GM12878 (cell line): ENCODE measurements at regions not wholly inside any gene's neighbourhood (a gene's known extent, or its start where the extent isn't known, plus 50 kb on each side); places are given as distances from the start of the nearest gene placed in this dataset.

ENCODE experiments used
- ATAC-seq: fragments of 200-7000 bp; cut with Tn5 transposase; 3 replicates; pipeline ENCODE4 v1.9.1; 2020; ENCODE audit warnings: mild to moderate bottlenecking, moderate library complexity
- BruUV-seq: library from RNA; stranded (reverse); fragments of 400-500 nt; replicated peaks from 2 replicates; lab custom pipeline; 2021; lab: Mats Ljungman, UMichigan
- CTCF ChIA-PET: fragments of 300-600 bp; sonication (Branson Sonifier 250); formaldehyde crosslinking; extraction: SDS; loops from one replicate; lab custom pipeline; 2021; ENCODE audit warnings: inconsistent platforms; lab: Yijun Ruan, JAX
- POLR2A ChIA-PET: fragments of 350-600 bp; formaldehyde crosslinking; extraction: SDS; loops from one replicate; lab custom pipeline; 2021; ENCODE audit warnings: inconsistent platforms; lab: Charles Lee
- RAD21 ChIA-PET: fragments of 300-600 bp; sonication (Branson Sonifier 250); formaldehyde crosslinking; loops from one replicate; lab custom pipeline; 2023; ENCODE audit warnings: antibody characterized with exemption; ENCODE audit not compliant: unreplicated experiment; lab: Charles Lee
- SMC1A ChIA-PET: fragments of 300-600 bp; sonication (Branson Sonifier 250); formaldehyde crosslinking; loops from one replicate; lab custom pipeline; 2023; ENCODE audit not compliant: unreplicated experiment, uncharacterized antibody; lab: Charles Lee
- DNase-seq: peaks from one replicate; pipeline ENCODE4 v3.0.0-alpha.2; 2011; ENCODE audit warnings: low read depth, low spot score
- FAIRE-seq: peaks from 3 replicates; lab custom pipeline; 2011; peaks lifted over from hg19 to GRCh38; lab: Jason Lieb, UNC
- H2AFZ ChIP-seq: 2 replicates; pipeline ENCODE4 v1.6.0; 2011; ENCODE audit warnings: low read depth, low read length, control low read depth; ENCODE audit not compliant: control insufficient read depth
- H3K27ac ChIP-seq: 2 replicates; pipeline ENCODE4 v1.5.1; 2011; ENCODE audit warnings: control low read depth; ENCODE audit not compliant: control insufficient read depth, insufficient read depth
- H3K27me3 ChIP-seq, 2 experiments: replicated peaks in 1 of 2; 2 replicates each; pipeline versions ENCODE4 v1.6.0 to v1.6.1; 2011; ENCODE audit warnings: low read length in 1 of 2; ENCODE audit not compliant: control insufficient read depth in 2 of 2, insufficient read depth in 2 of 2
- H3K36me3 ChIP-seq, 2 experiments: 2 replicates each; pipeline ENCODE4 v1.5.1; 2011; ENCODE audit warnings: low read length in 1 of 2; ENCODE audit not compliant: control insufficient read depth in 2 of 2, insufficient read depth in 2 of 2
- H3K4me1 ChIP-seq: 2 replicates; pipeline ENCODE4 v1.6.1; 2011; ENCODE audit warnings: mild to moderate bottlenecking, low read length, moderate library complexity, mixed read lengths; ENCODE audit not compliant: control insufficient read depth, insufficient read depth
- H3K4me2 ChIP-seq: 2 replicates; pipeline ENCODE4 v1.6.0; 2011; ENCODE audit warnings: control low read depth; ENCODE audit not compliant: control insufficient read depth, insufficient read depth
- H3K4me3 ChIP-seq: fragments of 200-600 bp; sonication (generic); 2 replicates; pipeline ENCODE4 v1.5.1; 2016
- H3K79me2 ChIP-seq: 2 replicates; pipeline ENCODE4 v1.6.0; 2011; ENCODE audit warnings: low read length; ENCODE audit not compliant: control insufficient read depth, insufficient read depth
- H3K9ac ChIP-seq: 2 replicates; pipeline ENCODE4 v1.8.0; 2011; ENCODE audit warnings: low read length, control low read depth, mixed read lengths; ENCODE audit not compliant: control insufficient read depth, insufficient read depth
- H3K9me3 ChIP-seq: replicated peaks from 3 replicates; pipeline ENCODE4 v1.5.1; 2011; ENCODE audit warnings: mild to moderate bottlenecking, low read length; ENCODE audit not compliant: control insufficient read depth, insufficient read depth
- H4K20me1 ChIP-seq: 2 replicates; pipeline ENCODE4 v1.6.0; 2011; ENCODE audit not compliant: control insufficient read depth, insufficient read depth
- ATF7 ChIP-seq: fragments of 450-650 bp; IDR thresholded peaks from 2 replicates; pipeline ENCODE4 v1.6.1; 2016; ENCODE audit warnings: low read depth, mild to moderate bottlenecking
- EED ChIP-seq: sonication (generic); IDR thresholded peaks from 2 replicates; pipeline ENCODE4 v1.6.1; 2016; ENCODE audit warnings: antibody characterized with exemption, low read depth
- ELK1 ChIP-seq: IDR thresholded peaks from 2 replicates; pipeline ENCODE4 v1.6.1; 2012; ENCODE audit warnings: low read depth, low read length, improper control_type of control experiment
- KAT2A ChIP-seq: conservative IDR thresholded peaks from 2 replicates; pipeline ENCODE4 v1.6.1; 2011; ENCODE audit warnings: low read depth, low read length; ENCODE audit not compliant: control insufficient read depth
- MAX ChIP-seq: IDR thresholded peaks from 2 replicates; pipeline ENCODE4 v1.6.1; 2012; ENCODE audit warnings: low read depth, low read length, improper control_type of control experiment
- MXI1 ChIP-seq: fragments of 150-350 bp; IDR thresholded peaks from 2 replicates; pipeline ENCODE4 v1.6.1; 2011; ENCODE audit warnings: low read depth, mild to moderate bottlenecking, inconsistent platforms, low read length, improper control_type of control experiment
- NRF1 ChIP-seq: conservative IDR thresholded peaks from 2 replicates; pipeline ENCODE4 v1.6.1; 2011; ENCODE audit warnings: mild to moderate bottlenecking, low read depth, low read length, improper control_type of control experiment
- RAD21 ChIP-seq: IDR thresholded peaks from 2 replicates; pipeline ENCODE4 v1.6.1; 2011; ENCODE audit warnings: mild to moderate bottlenecking, low read depth, low read length, moderate library complexity; ENCODE audit not compliant: insufficient read depth
- TAF1 ChIP-seq: IDR thresholded peaks from 2 replicates; pipeline ENCODE4 v1.6.1; 2011; ENCODE audit warnings: mild to moderate bottlenecking, low read depth, low read length, borderline replicate concordance
- WGBS: methylation state at CpG from one replicate; pipeline ENCODE4 v1.1.6; 2016; ENCODE audit warnings: low lambda C conversion rate; ENCODE audit not compliant: insufficient replicate concordance, insufficient coverage; ENCODE audit errors: missing lambda C conversion rate; 5-methylcytosine and 5-hydroxymethylcytosine counted together
- in situ Hi-C: fragments of 300-500 bp; cut with MboI; formaldehyde crosslinking; loops from 9 replicates; pipeline ENCODE4 v1.14.3; 2018; ENCODE audit warnings: mixed read lengths
- intact Hi-C: fragments of 100-400 bp; cut with micrococcal nuclease; formaldehyde crosslinking; loops from one replicate; pipeline ENCODE4 v1.14.2; 2022; ENCODE audit not compliant: unreplicated experiment
- TF ChIP-seq, protein P1 (sequence below): IDR thresholded peaks from 2 replicates; pipeline ENCODE4 v1.6.1; 2012; ENCODE audit warnings: improper control_type of control experiment, low read depth, low read length; ENCODE audit not compliant: insufficient replicate concordance

DNA sequence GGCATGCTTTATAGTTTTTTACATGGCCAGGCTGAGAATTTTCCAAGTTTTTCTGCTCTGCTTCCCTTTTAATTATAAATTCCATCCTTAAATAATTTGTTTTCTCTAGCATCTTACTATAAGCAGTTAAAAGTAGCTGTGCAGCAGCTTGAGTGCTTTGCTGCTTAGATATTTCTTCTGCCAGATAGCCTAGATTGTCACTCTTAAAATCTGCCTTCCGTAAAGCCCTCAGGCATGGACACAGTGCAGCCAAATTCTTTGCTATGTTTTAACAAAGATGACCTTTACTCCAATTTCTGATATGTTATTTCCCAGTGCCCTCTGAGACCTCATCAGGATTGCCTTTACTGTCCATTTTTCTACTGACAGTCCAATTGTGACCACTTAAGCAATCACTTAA is 92.6 kb upstream of the SGK1 start:
- in situ Hi-C loops = no loop called here
- Histone ChIP-seq H3K9ac (no peak overlapping the region), H3K79me2 (no peaks in the 10 kb centered on the region), H2AFZ (no peak overlapping the region), H3K36me3 (no peaks in the 10 kb centered on the region), H3K4me3 (no peak overlapping the region), H3K27me3 (peaks cover 0 to 1% of the 10 kb centered on the region in 2 experiments; a peak in 3 of 4 replicates), H3K4me2 (no peak overlapping the region), H3K9me3 (peaks cover 3% of the 10 kb centered on the region; the same call in 2 of the 3 replicates)
- RAD21 ChIA-PET = no interaction called here
- POLR2A ChIA-PET = no interaction called here
- intact Hi-C loops = no loop called here
- no peak for DNase-seq
- SMC1A ChIA-PET = interaction anchor here (1.6 kb wide), 1 partner anchor 22 kb away, joined by 4 read pairs; no protein-coding TSS in a partner anchor
- whole genome bisulfite sequencing = 71% methylated on average over 1 of the region's 1 CpG
- no TSS peak for BruUV-seq
- FAIRE-seq = no peak
- no peak for TF ChIP-seq TAF1
- no peak for TF ChIP-seq MXI1
- TF ChIP-seq ATF7 = no peak
- TF ChIP-seq MAX = no peak
- TF ChIP-seq NRF1 = no peak
- no peak for TF ChIP-seq RAD21
- TF ChIP-seq, protein P1, sequence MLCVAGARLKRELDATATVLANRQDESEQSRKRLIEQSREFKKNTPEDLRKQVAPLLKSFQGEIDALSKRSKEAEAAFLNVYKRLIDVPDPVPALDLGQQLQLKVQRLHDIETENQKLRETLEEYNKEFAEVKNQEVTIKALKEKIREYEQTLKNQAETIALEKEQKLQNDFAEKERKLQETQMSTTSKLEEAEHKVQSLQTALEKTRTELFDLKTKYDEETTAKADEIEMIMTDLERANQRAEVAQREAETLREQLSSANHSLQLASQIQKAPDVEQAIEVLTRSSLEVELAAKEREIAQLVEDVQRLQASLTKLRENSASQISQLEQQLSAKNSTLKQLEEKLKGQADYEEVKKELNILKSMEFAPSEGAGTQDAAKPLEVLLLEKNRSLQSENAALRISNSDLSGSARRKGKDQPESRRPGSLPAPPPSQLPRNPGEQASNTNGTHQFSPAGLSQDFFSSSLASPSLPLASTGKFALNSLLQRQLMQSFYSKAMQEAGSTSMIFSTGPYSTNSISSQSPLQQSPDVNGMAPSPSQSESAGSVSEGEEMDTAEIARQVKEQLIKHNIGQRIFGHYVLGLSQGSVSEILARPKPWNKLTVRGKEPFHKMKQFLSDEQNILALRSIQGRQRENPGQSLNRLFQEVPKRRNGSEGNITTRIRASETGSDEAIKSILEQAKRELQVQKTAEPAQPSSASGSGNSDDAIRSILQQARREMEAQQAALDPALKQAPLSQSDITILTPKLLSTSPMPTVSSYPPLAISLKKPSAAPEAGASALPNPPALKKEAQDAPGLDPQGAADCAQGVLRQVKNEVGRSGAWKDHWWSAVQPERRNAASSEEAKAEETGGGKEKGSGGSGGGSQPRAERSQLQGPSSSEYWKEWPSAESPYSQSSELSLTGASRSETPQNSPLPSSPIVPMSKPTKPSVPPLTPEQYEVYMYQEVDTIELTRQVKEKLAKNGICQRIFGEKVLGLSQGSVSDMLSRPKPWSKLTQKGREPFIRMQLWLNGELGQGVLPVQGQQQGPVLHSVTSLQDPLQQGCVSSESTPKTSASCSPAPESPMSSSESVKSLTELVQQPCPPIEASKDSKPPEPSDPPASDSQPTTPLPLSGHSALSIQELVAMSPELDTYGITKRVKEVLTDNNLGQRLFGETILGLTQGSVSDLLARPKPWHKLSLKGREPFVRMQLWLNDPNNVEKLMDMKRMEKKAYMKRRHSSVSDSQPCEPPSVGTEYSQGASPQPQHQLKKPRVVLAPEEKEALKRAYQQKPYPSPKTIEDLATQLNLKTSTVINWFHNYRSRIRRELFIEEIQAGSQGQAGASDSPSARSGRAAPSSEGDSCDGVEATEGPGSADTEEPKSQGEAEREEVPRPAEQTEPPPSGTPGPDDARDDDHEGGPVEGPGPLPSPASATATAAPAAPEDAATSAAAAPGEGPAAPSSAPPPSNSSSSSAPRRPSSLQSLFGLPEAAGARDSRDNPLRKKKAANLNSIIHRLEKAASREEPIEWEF = no peak
- no peak for TF ChIP-seq ELK1
- no peak for TF ChIP-seq KAT2A
- no peak for TF ChIP-seq EED
- TF ChIP-seq, all 136 proteins: peak for 0
- no peak for ATAC-seq
- Histone ChIP-seq H3K27ac (no peak overlapping the region), H3K4me1 (no peaks in the 10 kb centered on the region), H4K20me1 (no peaks in the 10 kb centered on the region)
- CTCF ChIA-PET = no interaction called here
